NCI-H446 treated with DMSO at 0.1 percent for 48 hours (cell line): ENCODE measurements at regions not wholly inside any gene's neighbourhood (a gene's known extent, or its start where the extent isn't known, plus 50 kb on each side); places are given as distances from the start of the nearest gene placed in this dataset.

Experiments
- DNase-seq: peaks from one replicate; lab custom pipeline; 2025; lab: John Stamatoyannopoulos, UW

DNA sequence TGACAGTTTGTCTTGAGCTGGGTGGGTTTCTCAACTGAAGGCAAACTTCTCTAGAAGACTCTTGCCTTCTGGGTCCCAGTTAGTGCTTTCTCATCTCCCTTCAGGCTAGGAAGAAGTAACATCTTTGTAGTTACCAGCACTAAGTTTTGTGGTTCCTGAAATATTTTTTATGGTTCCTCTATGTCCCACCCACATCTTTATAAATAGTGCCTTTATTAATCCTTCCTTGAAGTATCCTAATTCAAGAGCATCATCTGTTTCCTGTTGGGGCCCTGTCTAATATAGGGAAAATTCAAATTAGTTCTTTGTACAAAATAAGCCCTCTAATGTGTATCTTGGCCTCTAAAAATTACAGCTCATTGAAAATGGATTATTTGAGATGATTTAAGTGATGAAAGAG lies 147.4 kb upstream of the MAOA start:
- no peak for DNase-seq

- no peak for DNase-seq
These were observed 145.9 kb upstream of the MAOA start for GRCh38 chrX:43510209-43510608.

GRCh38 chrX:43513085-43513484 lies 143.0 kb upstream of the MAOA start:
- no peak for DNase-seq

- DNase-seq = no peak
These were observed 141.3 kb upstream of the MAOA start for GRCh38 chrX:43514820-43515219.

DNA sequence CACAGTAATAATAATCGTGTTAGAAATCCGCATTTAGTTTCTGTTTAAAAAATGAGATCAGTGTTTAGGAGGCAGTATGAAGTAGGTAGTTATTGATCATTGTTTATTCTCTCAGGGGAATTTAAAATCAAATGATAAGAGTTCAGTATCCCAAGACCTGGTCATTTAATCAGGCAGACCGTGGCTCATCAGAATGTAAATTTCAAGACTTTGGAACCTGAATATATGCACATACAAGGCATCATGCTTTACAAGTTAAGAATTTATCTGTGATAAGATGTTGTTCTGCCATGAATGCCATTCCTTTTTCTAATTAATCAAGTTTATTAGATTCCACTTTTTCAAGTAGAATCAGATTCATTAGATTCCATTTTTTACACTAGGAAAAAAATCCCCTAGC lies 133.5 kb upstream of the MAOA start:
- DNase-seq = no peak

- no peak for DNase-seq
These were observed 130.0 kb upstream of the MAOA start for GRCh38 chrX:43525901-43526610.

- DNase-seq = no peak
These were observed 129.2 kb upstream of the MAOA start for GRCh38 chrX:43526878-43527277.

DNA sequence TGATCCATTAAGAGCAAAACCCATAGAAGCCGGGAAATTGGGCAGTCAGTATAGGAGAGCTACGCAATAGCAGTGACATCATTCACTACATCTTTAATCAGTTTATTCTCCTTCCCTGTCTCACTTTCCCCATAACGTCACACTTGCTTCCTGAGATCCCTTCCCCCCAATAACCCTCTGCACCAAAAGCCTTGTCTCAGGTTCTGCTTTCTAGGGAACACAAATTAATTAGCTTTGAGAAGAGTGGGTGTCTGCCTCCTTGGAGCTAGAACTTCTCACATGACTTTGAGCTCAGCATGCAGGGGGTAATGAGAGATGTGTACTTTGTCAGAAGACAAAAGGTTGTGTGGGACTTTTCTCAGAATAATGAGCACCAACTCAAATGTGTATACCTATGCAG lies 128.3 kb upstream of the MAOA start:
- DNase-seq = no peak

GRCh38 chrX:43530837-43531236 lies 125.3 kb upstream of the MAOA start:
- DNase-seq = no peak

- DNase-seq = no peak
These were observed 115.8 kb upstream of the MAOA start for GRCh38 chrX:43540318-43540717.

- DNase-seq = no peak
These were observed 104.5 kb upstream of the MAOA start for GRCh38 chrX:43551590-43551989.

GRCh38 chrX:43552156-43552555 lies 103.9 kb upstream of the MAOA start:
- no peak for DNase-seq

DNA sequence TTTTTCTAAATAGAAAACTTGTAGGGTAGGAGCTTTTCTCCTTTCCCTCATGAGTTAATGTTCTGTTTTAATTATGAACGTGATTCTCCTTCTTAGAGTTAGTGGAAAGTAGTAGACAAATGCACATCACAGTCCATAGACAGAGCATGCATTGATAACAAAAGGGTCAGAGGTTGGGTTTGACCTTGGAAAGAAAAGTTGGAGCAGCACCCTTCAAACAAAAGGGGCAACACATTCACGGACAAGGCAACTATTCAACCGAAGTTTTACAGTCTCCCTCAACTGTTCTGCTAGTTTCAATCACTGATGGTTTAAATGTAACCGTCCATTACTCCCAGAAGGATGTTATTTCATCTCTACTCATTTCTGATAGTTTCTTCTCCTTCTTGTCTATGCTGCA lies 103.4 kb upstream of the MAOA start:
- DNase-seq = no peak

DNA sequence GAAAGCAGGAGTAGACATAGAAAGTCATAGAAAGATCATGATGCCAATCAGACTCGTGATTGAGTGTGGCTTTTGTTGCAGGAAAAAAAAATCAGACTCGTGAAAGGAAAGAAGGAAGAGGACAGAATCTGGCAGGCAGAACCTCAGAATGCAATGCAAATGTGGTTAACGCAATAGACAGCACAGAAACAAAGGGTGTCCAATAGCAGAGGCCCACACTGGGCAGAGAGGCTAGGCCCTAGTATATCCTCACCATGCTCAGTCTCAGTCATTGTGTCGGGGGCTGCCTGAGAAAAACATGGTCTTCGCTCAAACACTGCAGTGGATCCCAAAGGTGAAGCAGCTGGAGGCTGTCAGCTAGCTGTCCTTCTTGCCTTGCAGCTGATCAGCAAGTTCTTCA lies 102.8 kb upstream of the MAOA start:
- no peak for DNase-seq

GRCh38 chrX:43556207-43556606 lies 99.9 kb upstream of the MAOA start:
- no peak for DNase-seq

- peak; percentile 9 for DNase-seq
These were observed 98.3 kb upstream of the MAOA start for GRCh38 chrX:43557792-43558191.

DNA sequence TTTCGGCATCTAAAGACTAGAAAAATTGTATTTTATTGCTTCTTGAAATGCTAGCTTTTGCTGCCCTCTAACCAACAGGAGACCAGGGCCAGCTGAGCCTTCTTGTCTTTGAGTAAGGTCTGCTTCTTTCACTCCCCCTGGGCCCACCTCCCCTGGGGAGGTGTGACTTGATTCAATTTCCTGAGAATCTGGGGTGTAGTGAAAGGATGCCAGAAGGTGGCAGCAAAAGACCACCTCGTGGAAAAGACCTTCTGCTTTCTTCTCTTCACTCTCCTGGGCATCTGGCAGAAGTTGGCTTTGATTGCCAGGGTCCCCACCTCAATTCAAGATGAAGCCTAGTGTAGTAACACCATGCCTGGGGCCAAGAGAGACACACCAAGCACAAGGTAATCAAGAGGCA lies 96.5 kb upstream of the MAOA start:
- peak; percentile 1 for DNase-seq

DNA sequence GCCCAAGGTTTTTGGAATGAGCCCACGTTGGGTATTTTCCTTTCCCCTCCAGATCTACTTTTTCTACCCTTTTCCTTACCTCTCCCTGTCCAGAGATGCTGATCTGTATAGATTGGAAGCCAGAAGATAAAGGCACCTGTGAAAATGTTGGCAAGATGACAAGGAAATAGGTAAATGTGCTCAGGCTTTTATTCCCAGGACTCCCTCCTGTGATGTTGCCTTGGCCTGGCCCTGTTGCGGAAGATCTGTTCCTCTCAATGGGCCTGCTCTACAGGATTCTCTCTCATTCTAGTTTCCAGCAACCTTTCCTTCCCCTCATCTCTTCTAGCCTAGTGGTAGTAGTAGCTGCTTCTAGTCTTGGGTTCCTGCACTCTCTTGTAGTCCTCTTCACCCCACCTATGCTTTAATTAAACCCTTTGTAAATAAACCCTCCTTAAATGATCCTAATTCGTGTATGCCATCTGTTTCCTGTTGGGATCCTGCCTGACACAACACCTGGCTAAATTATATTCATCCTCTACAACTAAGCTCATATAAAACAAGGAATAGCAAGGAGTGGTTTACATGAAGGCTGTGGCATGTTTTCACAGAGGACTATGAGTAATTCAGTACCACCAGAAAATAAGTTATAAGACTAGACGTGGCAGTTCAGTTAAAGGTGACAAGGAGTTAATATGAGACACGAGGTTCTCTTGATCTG lies 95.7 kb upstream of the MAOA start:
- no peak for DNase-seq

GRCh38 chrX:43562372-43562771 lies 93.7 kb upstream of the MAOA start:
- DNase-seq = no peak

DNA sequence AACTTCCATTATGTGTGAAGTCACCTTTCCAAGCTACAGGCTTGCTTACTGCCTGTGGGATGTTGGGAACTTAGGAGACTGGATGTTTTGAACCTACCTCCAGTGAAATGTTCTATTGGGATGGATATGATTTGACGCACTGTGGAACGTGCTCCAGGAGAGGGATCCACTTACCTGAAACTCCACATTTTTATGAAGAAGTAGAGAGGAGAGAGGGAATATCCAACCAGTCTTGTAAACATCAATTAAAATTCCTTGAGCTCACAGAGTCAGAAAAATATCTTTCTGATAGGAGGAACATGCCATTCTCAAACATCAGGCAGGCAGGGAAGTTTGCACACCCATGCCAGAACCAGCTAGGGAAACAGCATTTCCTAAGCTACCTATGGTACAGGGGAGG lies 91.1 kb upstream of the MAOA start:
- no peak for DNase-seq

DNA sequence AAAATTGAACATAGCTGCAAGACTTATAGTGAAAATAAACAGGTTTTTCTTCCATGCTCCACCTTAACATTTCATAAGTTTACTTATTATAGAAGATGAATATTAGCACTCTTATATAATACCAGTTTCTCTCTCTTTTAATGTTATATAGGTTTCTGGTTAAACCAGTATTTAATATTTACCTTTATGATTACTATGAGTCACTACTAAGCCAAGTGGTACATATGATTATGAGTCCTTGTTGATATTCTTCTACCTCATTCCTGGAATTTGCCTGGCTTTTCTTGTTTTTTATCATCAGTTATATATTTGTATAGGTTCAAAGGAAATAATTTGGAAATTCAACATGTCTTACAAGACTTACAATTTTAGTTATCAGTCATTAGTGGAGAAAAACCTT lies 89.9 kb upstream of the MAOA start:
- no peak for DNase-seq

DNA sequence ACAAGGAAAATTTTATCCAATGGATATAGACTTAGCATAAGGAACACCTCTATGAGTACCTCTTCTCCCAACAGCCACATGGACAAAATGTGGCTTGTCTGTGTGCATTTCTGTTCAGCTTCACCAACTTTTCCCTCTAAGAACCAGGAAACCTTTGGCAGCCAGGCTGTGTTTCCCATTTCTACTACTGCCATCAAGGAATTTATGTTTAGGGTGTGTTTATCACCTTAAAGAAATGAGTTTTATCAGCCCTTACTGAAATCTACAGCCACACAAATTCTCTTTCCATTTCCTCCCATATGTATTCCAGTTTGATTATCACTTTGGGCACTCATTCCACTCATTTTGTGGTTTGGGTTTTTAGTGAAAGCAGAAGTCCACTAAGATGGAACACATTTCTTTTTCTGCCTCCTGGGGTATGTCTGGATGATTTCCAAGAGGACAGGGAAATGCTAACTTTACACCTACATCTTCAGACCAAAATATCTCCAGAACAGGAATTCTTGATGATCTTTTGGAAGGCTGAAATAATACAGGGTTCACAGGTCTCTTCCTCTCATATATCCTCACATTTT lies 82.6 kb upstream of the MAOA start:
- no peak for DNase-seq

- DNase-seq = no peak
These were observed 75.5 kb upstream of the MAOA start for GRCh38 chrX:43580621-43581020.

DNA sequence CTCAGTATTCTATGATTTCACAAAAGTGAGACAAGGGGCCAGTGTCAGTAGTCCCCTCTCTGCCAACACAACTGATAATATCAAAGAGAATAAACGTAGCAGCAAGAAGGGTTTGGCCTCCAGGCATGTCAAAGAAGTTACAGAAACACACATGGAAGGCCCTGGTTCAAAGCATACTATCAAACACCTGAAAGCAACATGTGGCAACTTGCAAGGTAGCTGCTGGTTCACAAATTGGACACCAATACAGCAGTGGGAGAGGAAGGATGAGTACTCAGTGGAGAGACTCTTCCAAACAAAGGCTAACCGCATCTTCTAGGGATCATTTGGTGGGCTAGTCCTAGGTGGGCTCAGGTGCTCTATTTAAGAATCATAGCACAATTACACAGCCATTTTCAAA lies 74.9 kb upstream of the MAOA start:
- no peak for DNase-seq
